HG03196 (cell line): ENCODE measurements at regions not wholly inside any gene's neighbourhood (a gene's known extent, or its start where the extent isn't known, plus 50 kb on each side); places are given as distances from the start of the nearest gene placed in this dataset.

Experiments used
- ATAC-seq: cut with Tn5 transposase; IDR thresholded peaks from one replicate; pipeline ENCODE4 v1.9.1; 2021; ENCODE audit not compliant: unreplicated experiment

GRCh38 chr2:23132823-23133595 lies 252.0 kb upstream of the KLHL29 start:
- ATAC-seq: no peak

- no peak for ATAC-seq
These were observed 250.3 kb upstream of the KLHL29 start for GRCh38 chr2:23134726-23135125.

- ATAC-seq: no peak
These were observed 249.4 kb upstream of the KLHL29 start for GRCh38 chr2:23135481-23136100.

GRCh38 chr2:23137166-23137565 lies 247.8 kb upstream of the KLHL29 start:
- ATAC-seq: no peak

- ATAC-seq: no peak
These were observed 246.3 kb upstream of the KLHL29 start for GRCh38 chr2:23138701-23139100.

- no peak for ATAC-seq
These were observed 239.5 kb upstream of the KLHL29 start for GRCh38 chr2:23145460-23145859.

GRCh38 chr2:23146011-23146410 lies 239.0 kb upstream of the KLHL29 start:
- ATAC-seq: no peak

GRCh38 chr2:23148342-23148741 lies 236.6 kb upstream of the KLHL29 start:
- ATAC-seq: no peak

- no peak for ATAC-seq
These were observed 235.2 kb upstream of the KLHL29 start for GRCh38 chr2:23149777-23150176.

- ATAC-seq: no peak
These were observed 231.5 kb upstream of the KLHL29 start for GRCh38 chr2:23153484-23153883.

- no peak for ATAC-seq
These were observed 230.0 kb upstream of the KLHL29 start for GRCh38 chr2:23155022-23155421.

- no peak for ATAC-seq
These were observed 227.2 kb upstream of the KLHL29 start for GRCh38 chr2:23157812-23158211.

GRCh38 chr2:23158306-23158705 lies 226.7 kb upstream of the KLHL29 start:
- no peak for ATAC-seq

- no peak for ATAC-seq
These were observed 225.1 kb upstream of the KLHL29 start for GRCh38 chr2:23159746-23160405.

GRCh38 chr2:23164173-23164572 lies 220.8 kb upstream of the KLHL29 start:
- no peak for ATAC-seq

GRCh38 chr2:23169896-23170295 lies 215.1 kb upstream of the KLHL29 start:
- no peak for ATAC-seq

- ATAC-seq: no peak
These were observed 213.9 kb upstream of the KLHL29 start for GRCh38 chr2:23171108-23171507.

GRCh38 chr2:23178396-23178795 lies 206.6 kb upstream of the KLHL29 start:
- ATAC-seq: no peak

GRCh38 chr2:23183733-23184132 lies 201.2 kb upstream of the KLHL29 start:
- no peak for ATAC-seq

GRCh38 chr2:23198316-23199114 lies 186.5 kb upstream of the KLHL29 start:
- no peak for ATAC-seq
